ENCODE measurements at regions not wholly inside any gene's neighbourhood (a gene's known extent, or its start where the extent isn't known, plus 50 kb on each side); places are given as distances from the start of the nearest gene placed in this dataset.

DNA sequence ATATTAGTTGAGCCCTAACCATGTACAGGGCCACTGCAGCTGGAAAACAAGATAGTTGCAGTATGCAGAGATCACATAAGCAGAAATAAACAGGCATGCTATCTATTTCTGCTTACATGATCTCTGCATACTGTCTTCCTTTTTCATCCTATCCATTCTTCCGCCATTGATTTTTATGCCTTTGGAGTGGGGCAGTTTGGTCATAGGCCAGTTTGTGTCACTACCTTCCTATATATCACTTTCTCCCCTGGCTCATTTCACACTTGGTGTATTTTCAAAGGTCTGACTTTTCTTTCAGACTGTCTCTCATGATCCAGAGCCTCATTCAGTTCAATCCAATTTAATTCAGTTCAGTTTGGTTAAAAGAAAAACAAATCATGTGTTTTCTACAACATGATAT, 829.6 kb downstream of the KCNA4 start:
- Histone ChIP-seq H3K79me2 (ENCODE audit: insufficient read depth, low read length) (no peaks in the 10 kb centered on the region), H3K9ac (ENCODE audit: low read length) (no peak overlapping the region), H2AFZ (ENCODE audit: low read depth, low read length, poor library complexity, severe bottlenecking) (no peak overlapping the region), H3K4me1 (ENCODE audit: control insufficient read depth in 1 of 2, insufficient read depth in 2 of 2, low read length in 2 of 2) (no peaks in the 10 kb centered on the region), H3K27ac (ENCODE audit: low read depth, low read length) (no peak overlapping the region), H3K36me3 (ENCODE audit: control insufficient read depth in 1 of 2, insufficient read depth in 2 of 2, low read length in 2 of 2) (no peaks in the 10 kb centered on the region), H3K9me2 (ENCODE audit: insufficient read depth) (no peaks in the 10 kb centered on the region), H3K27me3 (ENCODE audit: insufficient read depth, low read length) (no peaks in the 10 kb centered on the region), H4K20me1 (ENCODE audit: insufficient read depth) (no peaks in the 10 kb centered on the region), H3K4me3 (replicated peaks in 1 of 2; ENCODE audit: low read depth in 1 of 2, low read length in 2 of 2) (no peak overlapping the region), H3K4me2 (ENCODE audit: low read length) (no peak overlapping the region), H3K9me3 (ENCODE audit: control insufficient read depth in 1 of 2, insufficient read depth in 1 of 2, low read depth in 1 of 2, low read length in 2 of 2) (no peaks in the 10 kb centered on the region)
- no peak for TF ChIP-seq EZH2 (IDR thresholded peaks at IDR 0.05)
- TF ChIP-seq FOSL1 (IDR thresholded peaks at IDR 0.05; ENCODE audit: low read depth), result no peak
- TF ChIP-seq, protein P1, sequence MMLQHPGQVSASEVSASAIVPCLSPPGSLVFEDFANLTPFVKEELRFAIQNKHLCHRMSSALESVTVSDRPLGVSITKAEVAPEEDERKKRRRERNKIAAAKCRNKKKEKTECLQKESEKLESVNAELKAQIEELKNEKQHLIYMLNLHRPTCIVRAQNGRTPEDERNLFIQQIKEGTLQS (IDR thresholded peaks at IDR 0.05), result no peak
- ChIA-PET RAD21 (ENCODE audit: low non-redundant PET in 1 of 2, low total read pairs in 2 of 2, uncharacterized antibody in 2 of 2, unreplicated experiment in 2 of 2) (no interaction called here), POLR2A (no interaction called here), CTCF (no interaction called here)
- no TSS peak for BruUV-seq (replicated peaks)
- intact Hi-C loops (cut with micrococcal nuclease), result no loop called here
- DNase-seq (ENCODE audit: low read depth, low spot score), result no peak
- ATAC-seq, result no peak

DNA sequence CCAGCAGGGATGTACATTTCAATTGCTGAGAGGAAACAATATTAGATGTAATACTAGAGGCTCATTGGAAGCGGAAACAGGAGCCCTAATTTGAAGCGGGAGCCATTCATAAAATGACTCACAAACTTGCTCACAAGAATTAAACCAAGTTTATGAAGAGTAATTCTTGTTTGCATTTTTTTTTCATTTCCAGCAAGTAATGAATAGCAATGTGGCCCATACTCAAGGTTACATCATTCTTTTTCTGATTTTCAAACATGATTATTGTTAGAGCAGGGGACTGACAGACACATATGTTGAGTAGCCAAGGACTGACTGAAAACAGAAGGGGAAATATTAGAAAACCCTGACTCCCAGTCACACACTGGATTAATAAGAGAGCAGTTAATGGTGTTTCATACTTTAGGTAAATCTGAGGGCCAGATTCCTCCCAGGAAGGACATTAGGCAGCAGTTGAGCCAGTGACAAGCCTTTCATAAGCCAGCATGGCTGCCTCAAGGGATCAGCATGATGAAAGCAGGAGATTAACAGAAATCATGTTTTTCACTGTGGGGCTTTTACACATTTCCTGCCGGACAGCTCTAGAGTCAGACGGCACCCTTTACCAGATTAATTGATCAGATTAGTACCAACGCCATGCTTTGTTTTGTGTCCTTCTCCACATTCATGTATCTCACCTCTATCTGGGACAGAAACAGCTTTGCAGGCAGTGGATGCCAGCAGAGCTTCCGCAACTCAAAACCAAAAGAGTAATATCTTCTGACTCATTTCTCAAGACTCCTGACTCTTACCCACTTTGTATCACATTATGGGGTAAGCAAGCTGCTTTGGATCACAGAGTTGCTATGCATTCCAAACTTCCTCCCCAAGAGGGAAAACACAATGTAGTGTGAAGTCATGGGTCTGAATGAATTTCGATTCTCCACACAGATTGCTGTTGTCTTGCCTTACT, 831.6 kb downstream of the KCNA4 start:
- no peak for ATAC-seq
- no peak overlapping the region for H2AFZ ChIP-seq (ENCODE audit: low read depth, low read length, poor library complexity, severe bottlenecking)
- CTCF ChIA-PET, result no interaction called here
- no peaks in the 10 kb centered on the region; the same call in 1 of the 2 replicates for H3K9me2 ChIP-seq (ENCODE audit: insufficient read depth)
- intact Hi-C loops (cut with micrococcal nuclease), result no loop called here
- no TSS peak for BruUV-seq (replicated peaks)
- H3K79me2 ChIP-seq (ENCODE audit: insufficient read depth, low read length), result no peaks in the 10 kb centered on the region
- no peak overlapping the region for H3K27ac ChIP-seq (ENCODE audit: low read depth, low read length)
- H3K4me1 ChIP-seq (ENCODE audit: control insufficient read depth in 1 of 2, insufficient read depth in 2 of 2, low read length in 2 of 2), result no peaks in the 10 kb centered on the region
- H3K4me3 ChIP-seq (replicated peaks in 1 of 2; ENCODE audit: low read depth in 1 of 2, low read length in 2 of 2), result no peak overlapping the region
- H3K27me3 ChIP-seq (ENCODE audit: insufficient read depth, low read length), result no peaks in the 10 kb centered on the region
- POLR2A ChIA-PET, result no interaction called here
- no peak for TF ChIP-seq JUND (IDR thresholded peaks at IDR 0.05)
- no peak for TF ChIP-seq RAD21 (IDR thresholded peaks at IDR 0.05; ENCODE audit: low read depth)
- TF ChIP-seq EGR1 (IDR thresholded peaks at IDR 0.05; ENCODE audit: low read depth), result no peak
- TF ChIP-seq POLR2A (IDR thresholded peaks at IDR 0.05; ENCODE audit: borderline replicate concordance, extremely low read depth, insufficient read depth, insufficient read length), result no peak
- TF ChIP-seq FOSL1 (IDR thresholded peaks at IDR 0.05; ENCODE audit: low read depth), result no peak
- TF ChIP-seq EZH2phosphoT487 (IDR thresholded peaks at IDR 0.05; ENCODE audit: borderline replicate concordance), result no peak
- TF ChIP-seq, protein P2, sequence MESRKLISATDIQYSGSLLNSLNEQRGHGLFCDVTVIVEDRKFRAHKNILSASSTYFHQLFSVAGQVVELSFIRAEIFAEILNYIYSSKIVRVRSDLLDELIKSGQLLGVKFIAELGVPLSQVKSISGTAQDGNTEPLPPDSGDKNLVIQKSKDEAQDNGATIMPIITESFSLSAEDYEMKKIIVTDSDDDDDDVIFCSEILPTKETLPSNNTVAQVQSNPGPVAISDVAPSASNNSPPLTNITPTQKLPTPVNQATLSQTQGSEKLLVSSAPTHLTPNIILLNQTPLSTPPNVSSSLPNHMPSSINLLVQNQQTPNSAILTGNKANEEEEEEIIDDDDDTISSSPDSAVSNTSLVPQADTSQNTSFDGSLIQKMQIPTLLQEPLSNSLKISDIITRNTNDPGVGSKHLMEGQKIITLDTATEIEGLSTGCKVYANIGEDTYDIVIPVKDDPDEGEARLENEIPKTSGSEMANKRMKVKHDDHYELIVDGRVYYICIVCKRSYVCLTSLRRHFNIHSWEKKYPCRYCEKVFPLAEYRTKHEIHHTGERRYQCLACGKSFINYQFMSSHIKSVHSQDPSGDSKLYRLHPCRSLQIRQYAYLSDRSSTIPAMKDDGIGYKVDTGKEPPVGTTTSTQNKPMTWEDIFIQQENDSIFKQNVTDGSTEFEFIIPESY (IDR thresholded peaks at IDR 0.05; ENCODE audit: extremely low read depth, insufficient replicate concordance, low read length), result no peak
- TF ChIP-seq ELF1 (IDR thresholded peaks at IDR 0.05; ENCODE audit: borderline replicate concordance, low read depth), result no peak
- TF ChIP-seq, protein P1 (IDR thresholded peaks at IDR 0.05), result no peak
- TF ChIP-seq, protein P3, sequence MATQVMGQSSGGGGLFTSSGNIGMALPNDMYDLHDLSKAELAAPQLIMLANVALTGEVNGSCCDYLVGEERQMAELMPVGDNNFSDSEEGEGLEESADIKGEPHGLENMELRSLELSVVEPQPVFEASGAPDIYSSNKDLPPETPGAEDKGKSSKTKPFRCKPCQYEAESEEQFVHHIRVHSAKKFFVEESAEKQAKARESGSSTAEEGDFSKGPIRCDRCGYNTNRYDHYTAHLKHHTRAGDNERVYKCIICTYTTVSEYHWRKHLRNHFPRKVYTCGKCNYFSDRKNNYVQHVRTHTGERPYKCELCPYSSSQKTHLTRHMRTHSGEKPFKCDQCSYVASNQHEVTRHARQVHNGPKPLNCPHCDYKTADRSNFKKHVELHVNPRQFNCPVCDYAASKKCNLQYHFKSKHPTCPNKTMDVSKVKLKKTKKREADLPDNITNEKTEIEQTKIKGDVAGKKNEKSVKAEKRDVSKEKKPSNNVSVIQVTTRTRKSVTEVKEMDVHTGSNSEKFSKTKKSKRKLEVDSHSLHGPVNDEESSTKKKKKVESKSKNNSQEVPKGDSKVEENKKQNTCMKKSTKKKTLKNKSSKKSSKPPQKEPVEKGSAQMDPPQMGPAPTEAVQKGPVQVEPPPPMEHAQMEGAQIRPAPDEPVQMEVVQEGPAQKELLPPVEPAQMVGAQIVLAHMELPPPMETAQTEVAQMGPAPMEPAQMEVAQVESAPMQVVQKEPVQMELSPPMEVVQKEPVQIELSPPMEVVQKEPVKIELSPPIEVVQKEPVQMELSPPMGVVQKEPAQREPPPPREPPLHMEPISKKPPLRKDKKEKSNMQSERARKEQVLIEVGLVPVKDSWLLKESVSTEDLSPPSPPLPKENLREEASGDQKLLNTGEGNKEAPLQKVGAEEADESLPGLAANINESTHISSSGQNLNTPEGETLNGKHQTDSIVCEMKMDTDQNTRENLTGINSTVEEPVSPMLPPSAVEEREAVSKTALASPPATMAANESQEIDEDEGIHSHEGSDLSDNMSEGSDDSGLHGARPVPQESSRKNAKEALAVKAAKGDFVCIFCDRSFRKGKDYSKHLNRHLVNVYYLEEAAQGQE (IDR thresholded peaks at IDR 0.05; ENCODE audit: low read depth), result no peak
- TF ChIP-seq YY1 (IDR thresholded peaks at IDR 0.05; ENCODE audit: extremely low read depth, insufficient replicate concordance, low read depth, low read length), result no peak
- no peaks in the 10 kb centered on the region for H4K20me1 ChIP-seq (ENCODE audit: insufficient read depth)
- H3K36me3 ChIP-seq (ENCODE audit: control insufficient read depth in 1 of 2, insufficient read depth in 2 of 2, low read length in 2 of 2), result no peaks in the 10 kb centered on the region
- no peak overlapping the region for H3K4me2 ChIP-seq (ENCODE audit: low read length)
- no peak overlapping the region for H3K9ac ChIP-seq (ENCODE audit: low read length)
- no peak for DNase-seq (ENCODE audit: low read depth, low spot score)
- H3K9me3 ChIP-seq (ENCODE audit: control insufficient read depth in 1 of 2, insufficient read depth in 1 of 2, low read depth in 1 of 2, low read length in 2 of 2), result no peaks in the 10 kb centered on the region
- RAD21 ChIA-PET (ENCODE audit: low non-redundant PET in 1 of 2, low total read pairs in 2 of 2, uncharacterized antibody in 2 of 2, unreplicated experiment in 2 of 2), result no interaction called here
